ENCODE measurements at regions not wholly inside any gene's neighbourhood (a gene's known extent, or its start where the extent isn't known, plus 50 kb on each side); places are given as distances from the start of the nearest gene placed in this dataset.

GRCh38 chr18:71665131-71665530, 879.0 kb downstream of the CBLN2 start:
- Histone ChIP-seq H3K27ac (ENCODE audit: low read depth, low read length) (no peak overlapping the region), H3K4me3 (replicated peaks in 1 of 2; ENCODE audit: low read depth in 1 of 2, low read length in 2 of 2) (no peak overlapping the region), H3K9me3 (ENCODE audit: control insufficient read depth in 1 of 2, insufficient read depth in 1 of 2, low read depth in 1 of 2, low read length in 2 of 2) (peaks cover 6 to 10% of the 10 kb centered on the region in 2 experiments; a peak in 1 of 4 replicates), H2AFZ (ENCODE audit: low read depth, low read length, poor library complexity, severe bottlenecking) (no peak overlapping the region), H3K9ac (ENCODE audit: low read length) (no peak overlapping the region), H3K4me1 (ENCODE audit: control insufficient read depth in 1 of 2, insufficient read depth in 2 of 2, low read length in 2 of 2) (no peaks in the 10 kb centered on the region), H3K27me3 (ENCODE audit: insufficient read depth, low read length) (no peaks in the 10 kb centered on the region), H3K4me2 (ENCODE audit: low read length) (no peak overlapping the region), H3K79me2 (ENCODE audit: insufficient read depth, low read length) (no peaks in the 10 kb centered on the region), H3K9me2 (ENCODE audit: insufficient read depth) (no peaks in the 10 kb centered on the region), H4K20me1 (ENCODE audit: insufficient read depth) (no peaks in the 10 kb centered on the region), H3K36me3 (ENCODE audit: control insufficient read depth in 1 of 2, insufficient read depth in 2 of 2, low read length in 2 of 2) (no peaks in the 10 kb centered on the region)
- no TSS peak for BruUV-seq (replicated peaks)
- ChIA-PET RAD21 (ENCODE audit: low non-redundant PET in 1 of 2, low total read pairs in 2 of 2, uncharacterized antibody in 2 of 2, unreplicated experiment in 2 of 2) (no interaction called here), POLR2A (no interaction called here), CTCF (no interaction called here)
- intact Hi-C loops (cut with micrococcal nuclease): no loop called here
- ATAC-seq: no peak
- TF ChIP-seq POLR2A (IDR thresholded peaks at IDR 0.05; ENCODE audit: borderline replicate concordance, extremely low read depth, insufficient read depth, insufficient read length) (no peak), MAX (IDR thresholded peaks at IDR 0.05) (no peak), FOSL1 (IDR thresholded peaks at IDR 0.05; ENCODE audit: low read depth) (no peak)
- DNase-seq (ENCODE audit: low read depth, low spot score): no peak

- DNase-seq (ENCODE audit: low read depth, low spot score): no peak
- Histone ChIP-seq H2AFZ (ENCODE audit: low read depth, low read length, poor library complexity, severe bottlenecking) (no peak overlapping the region), H3K9ac (ENCODE audit: low read length) (no peak overlapping the region), H3K9me3 (ENCODE audit: control insufficient read depth in 1 of 2, insufficient read depth in 1 of 2, low read depth in 1 of 2, low read length in 2 of 2) (peaks cover 6 to 14% of the 10 kb centered on the region in 2 experiments; a peak in 2 of 4 replicates), H3K27me3 (ENCODE audit: insufficient read depth, low read length) (no peaks in the 10 kb centered on the region), H3K4me3 (replicated peaks in 1 of 2; ENCODE audit: low read depth in 1 of 2, low read length in 2 of 2) (no peak overlapping the region), H4K20me1 (ENCODE audit: insufficient read depth) (no peaks in the 10 kb centered on the region), H3K79me2 (ENCODE audit: insufficient read depth, low read length) (no peaks in the 10 kb centered on the region), H3K9me2 (ENCODE audit: insufficient read depth) (no peaks in the 10 kb centered on the region), H3K4me2 (ENCODE audit: low read length) (no peak overlapping the region), H3K4me1 (ENCODE audit: control insufficient read depth in 1 of 2, insufficient read depth in 2 of 2, low read length in 2 of 2) (no peaks in the 10 kb centered on the region), H3K36me3 (ENCODE audit: control insufficient read depth in 1 of 2, insufficient read depth in 2 of 2, low read length in 2 of 2) (no peaks in the 10 kb centered on the region), H3K27ac (ENCODE audit: low read depth, low read length) (no peak overlapping the region)
- ChIA-PET CTCF (no interaction called here), POLR2A (no interaction called here), RAD21 (ENCODE audit: low non-redundant PET in 1 of 2, low total read pairs in 2 of 2, uncharacterized antibody in 2 of 2, unreplicated experiment in 2 of 2) (no interaction called here)
- intact Hi-C loops (cut with micrococcal nuclease): no loop called here
- BruUV-seq (replicated peaks): no TSS peak
- no peak for ATAC-seq
- TF ChIP-seq ZNF274 (IDR thresholded peaks at IDR 0.05; ENCODE audit: low read depth, low read length) (no peak), REST (IDR thresholded peaks at IDR 0.05; ENCODE audit: low read depth) (no peak), SIN3A (IDR thresholded peaks at IDR 0.05; ENCODE audit: low read depth) (no peak), JUND (IDR thresholded peaks at IDR 0.05) (no peak), POLR2A (IDR thresholded peaks at IDR 0.05; ENCODE audit: borderline replicate concordance, extremely low read depth, insufficient read depth, insufficient read length) (no peak), CBX3 (IDR thresholded peaks at IDR 0.05; ENCODE audit: low read depth) (no peak), ELF1 (IDR thresholded peaks at IDR 0.05; ENCODE audit: borderline replicate concordance, low read depth) (no peak), ZBTB33 (IDR thresholded peaks at IDR 0.05; ENCODE audit: extremely low read depth, insufficient replicate concordance, low read length) (no peak), ATF3 (IDR thresholded peaks at IDR 0.05) (no peak)
Observed at GRCh38 chr18:71643822-71644221, 900.3 kb downstream of the CBLN2 start.

Data from HCT116 (cell line).